22Rv1 (cell line): ENCODE measurements at regions not wholly inside any gene's neighbourhood (a gene's known extent, or its start where the extent isn't known, plus 50 kb on each side); places are given as distances from the start of the nearest gene placed in this dataset.

Experiments used
- CTCF ChIP-seq: fragments of 450-650 bp; IDR thresholded peaks from 2 replicates; pipeline ENCODE4 v1.5.1; 2017; ENCODE audit warnings: mild to moderate bottlenecking
- ZFX ChIP-seq: fragments of 450-650 bp; IDR thresholded peaks from 2 replicates; pipeline ENCODE4 v1.6.1; 2017; ENCODE audit warnings: antibody characterized with exemption, borderline replicate concordance

DNA sequence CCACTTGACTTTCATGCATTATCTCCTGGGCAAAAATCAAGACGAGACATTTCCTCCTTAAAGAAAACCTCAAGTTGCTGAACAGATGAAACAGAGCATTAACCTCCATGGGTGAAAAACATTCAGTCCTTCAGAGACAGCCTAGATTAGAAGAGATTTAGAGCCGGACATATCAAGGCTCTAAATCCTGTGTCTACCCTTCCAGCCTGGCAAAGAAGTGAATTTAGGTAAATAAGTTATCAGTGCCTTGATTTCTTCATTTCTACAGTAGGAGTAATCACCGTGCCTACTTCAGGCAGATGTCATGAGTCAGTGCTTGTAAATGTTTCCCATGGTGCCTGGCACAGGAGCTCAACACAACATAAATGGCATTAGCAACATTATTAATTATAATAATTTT is 159.3 kb upstream of the PRICKLE2 start:
- TF ChIP-seq CTCF (no peak), ZFX (no peak)
